H1 (cell line): ENCODE measurements at regions not wholly inside any gene's neighbourhood (a gene's known extent, or its start where the extent isn't known, plus 50 kb on each side); places are given as distances from the start of the nearest gene placed in this dataset.

ENCODE experiments used
- CTCF ChIA-PET: fragments of 300-600 bp; sonication (Branson Sonifier 250); formaldehyde crosslinking; loops from one replicate; lab custom pipeline; 2021; ENCODE audit not compliant: partially characterized antibody; lab: Charles Lee
- POLR2A ChIA-PET: fragments of 300-600 bp; sonication (Branson Sonifier 250); formaldehyde crosslinking; loops from one replicate; lab custom pipeline; 2021; ENCODE audit warnings: inconsistent platforms; ENCODE audit not compliant: partially characterized antibody; lab: Charles Lee
- DNase-seq, 2 experiments: peaks; one replicate each; pipeline versions ENCODE4 v3.0.0 to v3.0.0-alpha.2; 2010 to 2022; ENCODE audit warnings: low spot score in 2 of 2, low read depth in 1 of 2, mixed read lengths in 1 of 2
- FAIRE-seq: peaks from 2 replicates; lab custom pipeline; 2011; peaks lifted over from hg19 to GRCh38; lab: Jason Lieb, UNC
- H2AFZ ChIP-seq: 2 replicates; pipeline ENCODE4 v1.8.1; 2012; ENCODE audit warnings: low read length, inconsistent platforms
- H2AK5ac ChIP-seq: 2 replicates; pipeline ENCODE4 v1.6.1; 2013; ENCODE audit warnings: low read depth, low read length
- H2BK120ac ChIP-seq: replicated peaks from 2 replicates; pipeline ENCODE3; 2013; ENCODE audit warnings: low read depth, low read length, inconsistent platforms
- H2BK12ac ChIP-seq: 2 replicates; pipeline ENCODE4 v1.6.1; 2013; ENCODE audit warnings: low read depth, low read length
- H2BK15ac ChIP-seq: 2 replicates; pipeline ENCODE4 v1.6.1; 2013; ENCODE audit warnings: low read length
- H2BK20ac ChIP-seq: 2 replicates; pipeline ENCODE4 v1.6.1; 2013; ENCODE audit warnings: low read length
- H2BK5ac ChIP-seq: 2 replicates; pipeline ENCODE4 v1.6.1; 2013; ENCODE audit warnings: low read depth, low read length
- H3K14ac ChIP-seq: 2 replicates; pipeline ENCODE4 v1.6.1; 2013; ENCODE audit warnings: inconsistent platforms; ENCODE audit not compliant: insufficient read length
- H3K18ac ChIP-seq: 2 replicates; pipeline ENCODE4 v1.6.1; 2013; ENCODE audit warnings: low read length; ENCODE audit errors: extremely low read depth
- H3K23ac ChIP-seq: 2 replicates; pipeline ENCODE4 v1.6.1; 2013; ENCODE audit warnings: inconsistent platforms; ENCODE audit not compliant: insufficient read length
- H3K23me2 ChIP-seq: 2 replicates; pipeline ENCODE4 v1.6.1; 2013; ENCODE audit warnings: low read depth, low read length
- H3K27ac ChIP-seq: 2 replicates; pipeline ENCODE4 v1.6.1; 2011; ENCODE audit warnings: low read depth, low read length, inconsistent platforms
- H3K27me3 ChIP-seq, 4 experiments: replicated peaks in 1 of 4; 1 replicate in 1 of 4; 2 replicates in 3 of 4; pipeline versions ENCODE4 v1.6.1 to v1.8.1; 2011 to 2013; ENCODE audit warnings: low read length in 3 of 4, mild to moderate bottlenecking in 3 of 4, inconsistent platforms in 2 of 4, mixed read lengths in 2 of 4, moderate library complexity in 1 of 4; ENCODE audit not compliant: control insufficient read depth in 3 of 4, insufficient read depth in 3 of 4; ENCODE audit errors: extremely low read depth in 1 of 4
- H3K36me3 ChIP-seq, 4 experiments: 2 replicates each; pipeline versions ENCODE4 v1.6.1 to v1.8.1; 2011 to 2013; ENCODE audit warnings: mild to moderate bottlenecking in 4 of 4, low read length in 3 of 4, moderate library complexity in 2 of 4, control low read depth in 1 of 4, inconsistent platforms in 1 of 4; ENCODE audit not compliant: insufficient read depth in 4 of 4, control insufficient read depth in 2 of 4
- H3K4ac ChIP-seq: replicated peaks from 2 replicates; pipeline ENCODE3; 2013; ENCODE audit warnings: low read length, low read depth, mixed read lengths, inconsistent platforms; ENCODE audit not compliant: insufficient read length
- H3K4me1 ChIP-seq, 4 experiments: replicated peaks in 1 of 4; 1 replicate in 1 of 4; 2 replicates in 3 of 4; pipeline versions ENCODE4 v1.6.1 to v1.8.1; 2011 to 2013; ENCODE audit warnings: low read length in 3 of 4, inconsistent platforms in 2 of 4, mixed read lengths in 1 of 4; ENCODE audit not compliant: insufficient read depth in 4 of 4, control insufficient read depth in 3 of 4
- H3K4me2 ChIP-seq, 2 experiments: 2 replicates each; pipeline versions ENCODE4 v1.6.1 to v1.8.1; 2011 to 2013; ENCODE audit warnings: low read depth in 2 of 2, low read length in 2 of 2, control low read depth in 1 of 2, inconsistent platforms in 1 of 2, mild to moderate bottlenecking in 1 of 2; ENCODE audit not compliant: insufficient read depth in 1 of 2
- H3K4me3 ChIP-seq, 4 experiments: fragments of 200-600, 300-600 bp in 1 of 4; sonication (generic), shearing (Covaris generic), sonication (Bioruptor Twin) in 1 of 4; 2 replicates each; pipeline versions ENCODE4 v1.5.1 to v1.8.1; 2011 to 2016; ENCODE audit warnings: low read length in 4 of 4, low read depth in 3 of 4, control low read depth in 2 of 4, inconsistent platforms in 2 of 4, mild to moderate bottlenecking in 2 of 4, mixed read lengths in 1 of 4, moderate library complexity in 1 of 4; ENCODE audit not compliant: insufficient read depth in 2 of 4; ENCODE audit errors: extremely low read depth in 1 of 4
- H3K56ac ChIP-seq: replicated peaks from 2 replicates; pipeline ENCODE3; 2013; ENCODE audit warnings: low read depth, mild to moderate bottlenecking, mixed read lengths, low read length, inconsistent platforms; ENCODE audit not compliant: insufficient read length
- H3K79me1 ChIP-seq: 2 replicates; pipeline ENCODE4 v1.6.1; 2013; ENCODE audit warnings: low read depth, low read length, control low read depth
- H3K79me2 ChIP-seq, 2 experiments: 2 replicates each; pipeline versions ENCODE4 v1.6.1 to v1.8.1; 2012 to 2013; ENCODE audit warnings: low read length in 2 of 2, mild to moderate bottlenecking in 2 of 2, inconsistent platforms in 1 of 2; ENCODE audit not compliant: insufficient read depth in 2 of 2, control insufficient read depth in 1 of 2
- H3K9ac ChIP-seq, 4 experiments: replicated peaks in 1 of 4; 1 replicate in 1 of 4; 2 replicates in 3 of 4; pipeline versions ENCODE4 v1.6.1 to v1.8.1; 2011 to 2013; ENCODE audit warnings: low read depth in 3 of 4, low read length in 3 of 4, control low read depth in 2 of 4, mild to moderate bottlenecking in 2 of 4, moderate library complexity in 2 of 4, inconsistent platforms in 1 of 4; ENCODE audit errors: extremely low read depth in 1 of 4
- H3K9me3 ChIP-seq, 2 experiments: 2 replicates each; pipeline versions ENCODE4 v1.6.1 to v1.8.1; 2012 to 2013; ENCODE audit warnings: mild to moderate bottlenecking in 2 of 2, moderate library complexity in 2 of 2, control low read depth in 1 of 2, inconsistent platforms in 1 of 2, low read depth in 1 of 2, low read length in 1 of 2, mixed read lengths in 1 of 2; ENCODE audit not compliant: insufficient read depth in 2 of 2
- H4K20me1 ChIP-seq, 2 experiments: replicated peaks in 1 of 2; 2 replicates each; pipeline versions ENCODE3 to v1.8.1; 2011 to 2013; ENCODE audit warnings: inconsistent platforms in 2 of 2, low read length in 2 of 2, mild to moderate bottlenecking in 1 of 2; ENCODE audit not compliant: insufficient read depth in 2 of 2, control insufficient read depth in 1 of 2
- H4K5ac ChIP-seq: 2 replicates; pipeline ENCODE4 v1.6.1; 2013; ENCODE audit warnings: low read length, low read depth, mixed read lengths, inconsistent platforms; ENCODE audit not compliant: insufficient read length
- H4K8ac ChIP-seq: 2 replicates; pipeline ENCODE4 v1.8.0; 2013; ENCODE audit warnings: mild to moderate bottlenecking, moderate library complexity, low read length, inconsistent platforms; ENCODE audit not compliant: insufficient read depth; ENCODE audit errors: extremely low read depth
- H4K91ac ChIP-seq: replicated peaks from 2 replicates; pipeline ENCODE3; 2013; ENCODE audit warnings: low read length, mixed read lengths, inconsistent platforms; ENCODE audit not compliant: insufficient read length
- ATF3 ChIP-seq: IDR thresholded peaks from 2 replicates; pipeline ENCODE4 v1.6.1; 2011; ENCODE audit warnings: low read depth, mild to moderate bottlenecking, low read length; ENCODE audit not compliant: insufficient read depth
- CBX8 ChIP-seq: fragments of 300-800, 300-1000 bp; sonication (generic); IDR thresholded peaks from 2 replicates; pipeline ENCODE4 v1.7.1; 2016; ENCODE audit warnings: low read depth, low read length, borderline replicate concordance
- GABPA ChIP-seq: IDR thresholded peaks from 2 replicates; pipeline ENCODE4 v1.6.1; 2011; ENCODE audit warnings: mild to moderate bottlenecking, low read length, moderate library complexity, borderline replicate concordance; ENCODE audit not compliant: insufficient read depth
- JUND ChIP-seq: IDR thresholded peaks from 2 replicates; pipeline ENCODE4 v1.6.1; 2011; ENCODE audit warnings: mild to moderate bottlenecking, improper control_type of control experiment, low read length
- MAFK ChIP-seq: IDR thresholded peaks from 2 replicates; pipeline ENCODE4 v1.6.1; 2012; ENCODE audit warnings: low read depth, mild to moderate bottlenecking, improper control_type of control experiment, low read length
- NANOG ChIP-seq: IDR thresholded peaks from 2 replicates; pipeline ENCODE4 v1.6.1; 2011; ENCODE audit warnings: low read length, low read depth, mild to moderate bottlenecking, inconsistent platforms; ENCODE audit not compliant: insufficient read depth, poor library complexity, severe bottlenecking
- PHF8 ChIP-seq: fragments of 200-600 bp; sonication (generic); conservative IDR thresholded peaks from 2 replicates; pipeline ENCODE4 v1.7.1; 2012; ENCODE audit warnings: low read depth, mild to moderate bottlenecking, inconsistent platforms, low read length, moderate library complexity
- POLR2A ChIP-seq, 2 experiments: IDR thresholded peaks; 1 replicate in 1 of 2; 2 replicates in 1 of 2; pipeline ENCODE4 v1.6.1; 2011; ENCODE audit warnings: low read depth in 2 of 2, low read length in 2 of 2, mild to moderate bottlenecking in 2 of 2; ENCODE audit errors: control extremely low read depth in 1 of 2
- SIRT6 ChIP-seq: IDR thresholded peaks from one replicate; pipeline ENCODE4 v1.7.1; 2012; ENCODE audit warnings: low read length, inconsistent platforms
- SIX5 ChIP-seq: IDR thresholded peaks from 2 replicates; pipeline ENCODE4 v1.6.1; 2011; ENCODE audit warnings: mild to moderate bottlenecking, low read depth, low read length
- SP4 ChIP-seq: IDR thresholded peaks from 2 replicates; pipeline ENCODE4 v1.6.1; 2012; ENCODE audit warnings: low read length, inconsistent platforms
- SRF ChIP-seq: IDR thresholded peaks from 2 replicates; pipeline ENCODE4 v1.6.1; 2011; ENCODE audit warnings: mild to moderate bottlenecking, low read depth, low read length, moderate library complexity
- TEAD4 ChIP-seq: IDR thresholded peaks from 2 replicates; pipeline ENCODE4 v1.6.1; 2012; ENCODE audit warnings: low read depth, low read length, inconsistent platforms, mixed read lengths
- USF2 ChIP-seq: IDR thresholded peaks from 2 replicates; pipeline ENCODE4 v1.6.1; 2011; ENCODE audit warnings: low read length, improper control_type of control experiment
- WGBS, 2 experiments: shearing (Covaris generic) in 1 of 2; methylation state at CpG; one replicate each; pipeline versions ENCODE4 v1.1.6 to v1.1.7; 2013 to 2015; ENCODE audit warnings: low lambda C conversion rate in 2 of 2, mixed read lengths in 2 of 2, inconsistent platforms in 1 of 2, low coverage in 1 of 2, missing lambda C conversion rate in 1 of 2; ENCODE audit not compliant: insufficient replicate concordance in 2 of 2, insufficient coverage in 1 of 2, insufficient read length in 1 of 2; ENCODE audit errors: extremely low coverage in 1 of 2, missing lambda C conversion rate in 1 of 2; 5-methylcytosine and 5-hydroxymethylcytosine counted together

GRCh38 chr3:86661817-86662216, 329.1 kb downstream of the VGLL3 start:
- no peaks in the 10 kb centered on the region for H3K4me1 ChIP-seq
- no peak overlapping the region for H2BK12ac ChIP-seq
- no peak overlapping the region for H3K4me3 ChIP-seq
- no peak overlapping the region for H2BK120ac ChIP-seq
- H3K27ac ChIP-seq = no peak overlapping the region
- H4K20me1 ChIP-seq = no peaks in the 10 kb centered on the region
- no peaks in the 10 kb centered on the region for H3K36me3 ChIP-seq
- H3K79me1 ChIP-seq = no peaks in the 10 kb centered on the region
- no peak overlapping the region for H4K91ac ChIP-seq
- H3K23me2 ChIP-seq = no peaks in the 10 kb centered on the region
- H2AK5ac ChIP-seq = no peak overlapping the region
- H2BK20ac ChIP-seq = no peak overlapping the region
- H3K4me2 ChIP-seq = no peak overlapping the region
- H3K14ac ChIP-seq = no peak overlapping the region
- no peaks in the 10 kb centered on the region for H3K79me2 ChIP-seq
- H2BK15ac ChIP-seq = no peak overlapping the region
- FAIRE-seq = no peak
- 96% methylated on average over 2 of the region's 2 CpGs; no CpG with 5 or more reads in 1 of the 2 experiments for WGBS, 2 experiments
- no peak overlapping the region for H3K9ac ChIP-seq
- no peaks in the 10 kb centered on the region for H3K9me3 ChIP-seq
- no peak overlapping the region for H3K18ac ChIP-seq
- no peak overlapping the region for H2BK5ac ChIP-seq
- no peak overlapping the region for H3K56ac ChIP-seq
- H3K27me3 ChIP-seq = no peaks in the 10 kb centered on the region
- no peak overlapping the region for H2AFZ ChIP-seq
- H3K23ac ChIP-seq = no peak overlapping the region
- no peak for DNase-seq
- ChIA-PET POLR2A (no interaction called here), CTCF (interaction anchor here (0.6 to 1.3 kb wide), 2 partner anchors 9 to 483 kb away, joined by 3 to 5 read pairs; no protein-coding TSS in a partner anchor)
- no peak overlapping the region for H4K5ac ChIP-seq
- no peak overlapping the region for H3K4ac ChIP-seq
- no peak overlapping the region for H4K8ac ChIP-seq
- TF ChIP-seq SIRT6 = no peak
- no peak for TF ChIP-seq SRF
- no peak for TF ChIP-seq ATF3
- TF ChIP-seq JUND = no peak
- no peak for TF ChIP-seq POLR2A (IDR thresholded peaks at IDR 0.05; ENCODE audit: control extremely low read depth in 1 of 2, low read depth in 2 of 2, low read length in 2 of 2)
- no peak for TF ChIP-seq SP4
- no peak for TF ChIP-seq TEAD4
- TF ChIP-seq PHF8 = no peak
- TF ChIP-seq GABPA = no peak
- no peak for TF ChIP-seq CBX8
- TF ChIP-seq MAFK = no peak
- no peak for TF ChIP-seq USF2
- TF ChIP-seq SIX5 = no peak
- no peak for TF ChIP-seq NANOG
